ENCODE measurements at regions not wholly inside any gene's neighbourhood (a gene's known extent, or its start where the extent isn't known, plus 50 kb on each side); places are given as distances from the start of the nearest gene placed in this dataset.
"Not testable (repeated sequence)": the region's sequence is repeated elsewhere in the genome, so short reads cannot be mapped to it uniquely, and the experiment has no call there.

DNA sequence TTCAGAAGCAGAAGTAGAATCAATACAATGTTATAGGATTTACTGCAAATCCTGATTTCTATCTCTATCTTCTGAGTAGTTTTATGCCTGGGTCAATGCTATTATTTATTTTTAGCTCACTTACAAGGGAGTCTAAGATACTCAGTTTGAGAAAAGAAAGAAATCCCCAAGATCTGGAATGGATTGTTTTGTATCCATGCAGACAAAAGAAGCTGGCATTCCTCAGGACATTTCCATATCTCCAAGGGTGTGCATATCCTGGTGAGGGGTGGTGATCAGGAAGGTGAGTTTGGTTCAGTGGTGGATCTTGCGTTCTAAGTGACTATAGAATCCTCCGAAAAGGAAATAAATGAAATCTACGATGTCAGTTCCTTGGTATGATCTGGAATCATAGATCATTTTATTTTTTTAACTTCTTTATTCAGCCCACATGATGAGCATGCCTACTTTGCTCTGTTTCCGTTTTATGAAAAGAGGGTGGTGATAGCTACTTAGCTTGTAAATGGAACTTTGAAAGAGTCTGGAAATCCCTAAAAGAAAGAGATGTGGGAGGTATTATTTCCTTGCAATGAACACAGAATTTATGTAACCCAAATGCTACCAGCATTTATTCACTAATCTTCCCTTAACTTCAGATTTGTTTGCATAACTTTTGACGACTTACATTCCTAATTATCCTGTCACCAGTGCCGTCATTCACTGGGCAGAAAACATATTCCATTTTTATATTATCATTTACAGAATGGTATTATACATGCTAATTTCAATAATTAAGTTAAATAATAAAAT lies 81.1 kb upstream of the RAPGEF2 start:
- ATAC-seq (ENCODE audit: low FRiP score) (no peak), DNase-seq (ENCODE audit: low spot score) (no peak)
- TF ChIP-seq, protein P1, sequence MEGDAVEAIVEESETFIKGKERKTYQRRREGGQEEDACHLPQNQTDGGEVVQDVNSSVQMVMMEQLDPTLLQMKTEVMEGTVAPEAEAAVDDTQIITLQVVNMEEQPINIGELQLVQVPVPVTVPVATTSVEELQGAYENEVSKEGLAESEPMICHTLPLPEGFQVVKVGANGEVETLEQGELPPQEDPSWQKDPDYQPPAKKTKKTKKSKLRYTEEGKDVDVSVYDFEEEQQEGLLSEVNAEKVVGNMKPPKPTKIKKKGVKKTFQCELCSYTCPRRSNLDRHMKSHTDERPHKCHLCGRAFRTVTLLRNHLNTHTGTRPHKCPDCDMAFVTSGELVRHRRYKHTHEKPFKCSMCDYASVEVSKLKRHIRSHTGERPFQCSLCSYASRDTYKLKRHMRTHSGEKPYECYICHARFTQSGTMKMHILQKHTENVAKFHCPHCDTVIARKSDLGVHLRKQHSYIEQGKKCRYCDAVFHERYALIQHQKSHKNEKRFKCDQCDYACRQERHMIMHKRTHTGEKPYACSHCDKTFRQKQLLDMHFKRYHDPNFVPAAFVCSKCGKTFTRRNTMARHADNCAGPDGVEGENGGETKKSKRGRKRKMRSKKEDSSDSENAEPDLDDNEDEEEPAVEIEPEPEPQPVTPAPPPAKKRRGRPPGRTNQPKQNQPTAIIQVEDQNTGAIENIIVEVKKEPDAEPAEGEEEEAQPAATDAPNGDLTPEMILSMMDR (IDR thresholded peaks at IDR 0.05), result no peak

DNA sequence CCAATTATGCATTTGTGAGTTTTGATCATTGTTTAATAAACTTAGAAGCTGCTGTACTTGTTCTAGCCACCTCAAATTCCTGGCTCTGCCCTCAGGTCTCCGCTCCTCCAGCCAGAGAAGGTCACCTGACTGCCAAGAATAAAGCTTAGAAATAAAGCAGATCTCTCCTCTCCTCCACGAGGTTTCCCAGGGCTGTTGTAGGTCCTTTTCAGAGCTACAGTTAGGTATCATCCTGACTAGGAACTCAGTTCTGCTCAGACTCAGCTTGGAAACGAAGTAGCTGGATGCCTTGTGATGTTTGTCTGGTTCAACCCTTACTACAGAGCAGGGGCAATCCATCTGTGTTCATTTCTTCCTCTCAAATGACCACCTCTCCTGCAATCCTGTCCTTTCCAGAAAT lies 79.1 kb upstream of the RAPGEF2 start:
- DNase-seq (ENCODE audit: low spot score) (no peak), ATAC-seq (ENCODE audit: low FRiP score) (no peak)
- TF ChIP-seq, protein P1 (IDR thresholded peaks at IDR 0.05), result no peak

DNA sequence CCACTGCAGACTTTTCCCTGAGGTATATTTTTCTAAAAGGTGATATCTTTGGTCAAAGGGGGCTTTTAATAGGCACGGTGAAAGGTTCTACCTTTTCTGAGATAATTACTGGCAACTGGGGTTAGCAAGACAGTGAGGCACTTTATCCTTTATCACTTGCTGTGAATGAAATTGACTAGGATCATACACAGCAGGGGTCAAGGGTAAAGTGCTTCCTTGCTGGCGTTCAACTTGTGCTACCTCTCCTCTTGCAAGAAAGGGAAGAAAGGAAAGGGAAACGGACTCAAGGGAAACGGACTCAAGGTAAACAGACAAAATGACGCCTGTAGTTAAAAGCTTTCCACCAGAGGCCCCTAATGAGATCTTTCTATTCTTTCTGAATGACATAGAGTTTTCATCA lies 78.6 kb upstream of the RAPGEF2 start:
- DNase-seq (ENCODE audit: low spot score) (no peak), ATAC-seq (ENCODE audit: low FRiP score) (no peak)
- TF ChIP-seq, protein P1 (IDR thresholded peaks at IDR 0.05), result no peak

DNA sequence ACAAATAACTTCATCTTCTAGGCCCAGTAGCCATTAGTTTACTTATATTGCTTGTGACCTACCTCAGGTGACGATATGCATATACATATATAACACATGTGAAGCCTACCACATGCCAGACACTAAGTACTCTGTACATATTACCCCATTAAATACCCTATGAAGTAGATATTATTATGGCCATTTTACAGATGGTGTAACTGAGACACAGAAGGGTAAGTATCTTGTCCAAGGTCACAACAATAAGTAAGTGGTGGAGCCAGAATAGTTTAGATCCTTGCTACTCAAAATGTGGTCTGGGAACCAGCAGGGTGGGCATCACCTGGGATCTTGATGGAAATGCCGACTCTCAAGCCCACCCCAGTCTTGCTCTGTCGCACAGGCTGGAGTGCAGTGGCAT lies 78.1 kb upstream of the RAPGEF2 start:
- no peak for ATAC-seq (ENCODE audit: low FRiP score)
- TF ChIP-seq, protein P1 (IDR thresholded peaks at IDR 0.05), result no peak
- no peak for DNase-seq (ENCODE audit: low spot score)

DNA sequence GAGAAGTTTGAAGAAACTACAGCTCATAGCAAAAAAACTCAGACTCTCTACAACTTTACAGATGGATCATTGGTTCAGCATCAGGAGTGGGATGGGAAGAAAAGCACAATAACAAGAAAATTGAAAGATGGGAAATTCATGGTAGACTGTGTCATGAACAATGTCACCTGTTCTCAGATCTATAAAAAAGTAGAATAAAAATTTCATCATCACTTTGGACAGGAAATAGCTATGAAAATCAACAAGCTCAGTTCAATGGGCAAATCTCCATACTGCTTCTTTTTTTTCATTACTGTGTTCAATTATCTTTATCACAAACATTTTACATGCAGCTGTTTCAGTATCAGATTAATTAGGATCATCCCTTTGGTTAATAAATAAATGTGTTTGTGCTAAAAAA lies 76.5 kb upstream of the RAPGEF2 start:
- no peak for DNase-seq (ENCODE audit: low spot score)
- ATAC-seq (ENCODE audit: low FRiP score), result no peak
- TF ChIP-seq, protein P1 (IDR thresholded peaks at IDR 0.05), result no peak

DNA sequence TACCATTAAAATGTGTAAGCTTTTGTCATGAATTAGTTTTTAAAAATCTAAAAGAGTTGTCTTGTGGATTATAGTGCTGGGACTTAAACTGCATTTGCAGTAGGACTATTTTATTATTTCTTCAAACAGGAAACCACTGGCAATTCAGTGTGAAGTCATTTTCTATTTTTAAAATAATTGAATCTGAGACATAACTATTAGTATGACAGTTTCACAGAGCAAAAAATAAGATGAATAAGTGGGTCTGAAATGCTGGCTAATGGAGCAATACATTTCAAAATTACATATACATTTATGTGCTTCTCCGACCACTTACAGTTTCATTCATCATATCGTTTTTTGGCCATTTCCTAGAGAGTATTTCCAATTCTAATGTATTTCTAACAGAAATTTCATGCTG lies 75.3 kb upstream of the RAPGEF2 start:
- TF ChIP-seq, protein P1 (IDR thresholded peaks at IDR 0.05), result no peak
- ATAC-seq (ENCODE audit: low FRiP score), result no peak

DNA sequence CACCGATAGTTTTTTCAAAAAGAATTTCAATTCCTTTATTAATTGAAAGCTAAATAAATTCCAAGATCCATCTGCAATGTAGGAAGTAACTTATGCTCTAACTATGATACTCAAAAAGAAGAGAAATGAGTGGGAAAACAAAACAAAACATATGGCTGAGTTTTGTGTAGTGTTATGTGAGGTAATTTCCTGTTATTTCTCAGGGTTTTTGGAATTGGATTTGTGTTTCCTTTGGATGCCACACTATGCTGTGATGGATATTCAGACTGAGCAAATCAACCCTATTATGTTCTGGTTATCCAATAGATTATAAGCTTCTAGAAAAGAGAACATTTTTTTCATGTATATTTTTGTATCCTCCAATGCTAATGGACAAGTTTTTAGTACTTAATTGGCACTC lies 73.4 kb upstream of the RAPGEF2 start:
- TF ChIP-seq, protein P1 (IDR thresholded peaks at IDR 0.05), result no peak
- ATAC-seq (ENCODE audit: low FRiP score) (no peak), DNase-seq (ENCODE audit: low spot score) (no peak)

More for the DNA sequence above, 75.3 kb upstream of the RAPGEF2 start:
- DNase-seq (ENCODE audit: low spot score), result no peak

DNA sequence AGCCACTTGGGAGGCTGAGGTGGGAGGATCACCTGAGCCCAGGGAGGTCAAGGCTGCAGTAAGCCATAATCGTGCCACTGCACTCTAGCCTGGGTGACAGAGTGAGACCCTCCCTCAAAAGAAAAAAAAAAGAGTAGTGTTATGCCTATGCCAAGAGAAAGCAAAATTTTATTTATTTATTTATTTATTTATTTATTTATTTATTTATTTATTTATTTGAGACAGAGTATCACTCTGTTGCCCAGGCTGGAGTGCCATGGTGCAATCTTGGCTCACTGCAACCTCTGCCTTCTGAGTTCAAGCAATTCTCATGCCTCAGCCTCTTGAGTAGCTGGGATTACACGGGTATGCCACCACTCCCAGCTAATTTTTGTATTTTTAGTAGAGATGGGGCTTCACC lies 72.6 kb upstream of the RAPGEF2 start:
- not testable (repeated sequence) for DNase-seq (ENCODE audit: low spot score); ATAC-seq (ENCODE audit: low FRiP score)
